ENCODE measurements at regions not wholly inside any gene's neighbourhood (a gene's known extent, or its start where the extent isn't known, plus 50 kb on each side); places are given as distances from the start of the nearest gene placed in this dataset.

- DNase-seq (ENCODE audit: low spot score) (no peak), ATAC-seq (no peak), FAIRE-seq (no peak)
- 73% methylated on average over 5 of the region's 5 CpGs for WGBS (ENCODE audit: low lambda C conversion rate)
- H3K4me2 ChIP-seq (ENCODE audit: low read depth, low read length) = no peak overlapping the region
- in situ Hi-C loops (cut with HindIII; ENCODE audit: extremely low pct_ligation_motif_present, low pct_unique_long_range_greater_than_20kb) (no loop called here), intact Hi-C loops (cut with micrococcal nuclease; ENCODE audit: unreplicated experiment) (no loop called here)
- no peaks in the 10 kb centered on the region for H3K79me2 ChIP-seq (ENCODE audit: insufficient read depth, low read length)
- ChIA-PET POLR2A (no interaction called here), CTCF (ENCODE audit: low intra/inter-chr PET ratio, low total read pairs) (no interaction called here)
- peaks cover 0 to 16% of the 10 kb centered on the region in 2 experiments; a peak in 2 of 5 replicates for H3K27me3 ChIP-seq (ENCODE audit: control insufficient read depth in 1 of 2, insufficient read depth in 2 of 2, low read length in 2 of 2)
- no peak overlapping the region for H2AFZ ChIP-seq (ENCODE audit: low read length)
- peaks cover 37% of the 10 kb centered on the region for H3K4me1 ChIP-seq (ENCODE audit: insufficient read depth, low read length)
- H3K9me3 ChIP-seq (ENCODE audit: low read length) = no peaks in the 10 kb centered on the region
- no peak overlapping the region for H3K9ac ChIP-seq (ENCODE audit: insufficient read depth, low read depth, low read length)
- H3K36me3 ChIP-seq (replicated peaks in 1 of 2; ENCODE audit: control insufficient read depth in 1 of 2, insufficient read depth in 2 of 2, low read length in 2 of 2) = no peaks in the 10 kb centered on the region
- H4K20me1 ChIP-seq (ENCODE audit: insufficient read depth, low read length) = no peaks in the 10 kb centered on the region
- no peak overlapping the region for H3K27ac ChIP-seq (ENCODE audit: extremely low read length, insufficient read depth, low read length)
- no TSS peak for BruUV-seq (replicated peaks)
- H3K4me3 ChIP-seq (replicated peaks in 1 of 3; ENCODE audit: insufficient read depth in 1 of 3, low read depth in 2 of 3, low read length in 3 of 3) = no peak overlapping the region
- TF ChIP-seq NFRKB (IDR thresholded peaks at IDR 0.05) (no peak), ZNF782 (CRISPR knock-in tag; IDR thresholded peaks at IDR 0.05; ENCODE audit: borderline replicate concordance) (no peak), ZNF598 (CRISPR knock-in tag; IDR thresholded peaks at IDR 0.05; ENCODE audit: borderline replicate concordance) (no peak), ZBTB40 (IDR thresholded peaks at IDR 0.05) (no peak), ZBTB40 (CRISPR knock-in tag; IDR thresholded peaks at IDR 0.05) (no peak), KDM3A (CRISPR knock-in tag; IDR thresholded peaks at IDR 0.05; ENCODE audit: low read depth) (no peak), ZNF740 (CRISPR knock-in tag; IDR thresholded peaks at IDR 0.05) (no peak), TEAD2 (CRISPR knock-in tag; IDR thresholded peaks at IDR 0.05) (no peak), STAG1 (CRISPR knock-in tag; IDR thresholded peaks at IDR 0.05) (no peak), GFI1 (CRISPR knock-in tag; IDR thresholded peaks at IDR 0.05; ENCODE audit: borderline replicate concordance) (no peak)
- TF ChIP-seq, protein P1, sequence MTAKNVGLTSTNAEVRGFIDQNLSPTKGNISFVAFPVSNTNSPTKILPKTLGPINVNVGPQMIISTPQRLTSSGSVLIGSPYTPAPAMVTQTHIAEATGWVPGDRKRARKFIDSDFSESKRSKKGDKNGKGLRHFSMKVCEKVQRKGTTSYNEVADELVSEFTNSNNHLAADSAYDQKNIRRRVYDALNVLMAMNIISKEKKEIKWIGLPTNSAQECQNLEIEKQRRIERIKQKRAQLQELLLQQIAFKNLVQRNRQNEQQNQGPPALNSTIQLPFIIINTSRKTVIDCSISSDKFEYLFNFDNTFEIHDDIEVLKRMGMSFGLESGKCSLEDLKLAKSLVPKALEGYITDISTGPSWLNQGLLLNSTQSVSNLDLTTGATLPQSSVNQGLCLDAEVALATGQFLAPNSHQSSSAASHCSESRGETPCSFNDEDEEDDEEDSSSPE (CRISPR knock-in tag; IDR thresholded peaks at IDR 0.05) = no peak
- TF ChIP-seq, protein P2, sequence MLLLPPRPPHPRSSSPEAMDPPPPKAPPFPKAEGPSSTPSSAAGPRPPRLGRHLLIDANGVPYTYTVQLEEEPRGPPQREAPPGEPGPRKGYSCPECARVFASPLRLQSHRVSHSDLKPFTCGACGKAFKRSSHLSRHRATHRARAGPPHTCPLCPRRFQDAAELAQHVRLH (CRISPR knock-in tag; IDR thresholded peaks at IDR 0.05; ENCODE audit: borderline replicate concordance, low read depth) = no peak
These were observed 88.1 kb upstream of the ATP1A1 start for GRCh38 chr1:116284819-116285390.
